ENCODE measurements at regions not wholly inside any gene's neighbourhood (a gene's known extent, or its start where the extent isn't known, plus 50 kb on each side); places are given as distances from the start of the nearest gene placed in this dataset.

GRCh38 chr18:66316701-66317100 is 287.2 kb downstream of the CDH19 start:
- no peak for TF ChIP-seq CTCF (IDR thresholded peaks at IDR 0.05; ENCODE audit: low read length, missing control alignments)
- no peak for DNase-seq (ENCODE audit: low read depth)
- no peak overlapping the region for H3K4me3 ChIP-seq (replicated peaks; ENCODE audit: low read depth, low read length)

- TF ChIP-seq CTCF (IDR thresholded peaks at IDR 0.05; ENCODE audit: low read length, missing control alignments), result no peak
- H3K4me3 ChIP-seq (replicated peaks; ENCODE audit: low read depth, low read length), result no peak overlapping the region
- no peak for DNase-seq (ENCODE audit: low read depth)
These were observed 303.7 kb downstream of the CDH19 start for GRCh38 chr18:66300141-66300540.

GRCh38 chr18:66280470-66280869 is 323.4 kb downstream of the CDH19 start:
- no peak overlapping the region for H3K4me3 ChIP-seq (replicated peaks; ENCODE audit: low read depth, low read length)
- TF ChIP-seq CTCF (IDR thresholded peaks at IDR 0.05; ENCODE audit: low read length, missing control alignments), result no peak
- no peak for DNase-seq (ENCODE audit: low read depth)

- no peak for DNase-seq (ENCODE audit: low read depth)
- no peak for TF ChIP-seq CTCF (IDR thresholded peaks at IDR 0.05; ENCODE audit: low read length, missing control alignments)
- no peak overlapping the region for H3K4me3 ChIP-seq (replicated peaks; ENCODE audit: low read depth, low read length)
These were observed 331.9 kb downstream of the CDH19 start for GRCh38 chr18:66271962-66272361.

- no peak overlapping the region for H3K4me3 ChIP-seq (replicated peaks; ENCODE audit: low read depth, low read length)
- DNase-seq (ENCODE audit: low read depth), result no peak
- TF ChIP-seq CTCF (IDR thresholded peaks at IDR 0.05; ENCODE audit: low read length, missing control alignments), result no peak
These were observed 339.8 kb downstream of the CDH19 start for GRCh38 chr18:66264130-66264529.

- no peak for TF ChIP-seq CTCF (IDR thresholded peaks at IDR 0.05; ENCODE audit: low read length, missing control alignments)
- no peak for DNase-seq (ENCODE audit: low read depth)
- H3K4me3 ChIP-seq (replicated peaks; ENCODE audit: low read depth, low read length), result no peak overlapping the region
These were observed 349.8 kb downstream of the CDH19 start for GRCh38 chr18:66254121-66254520.

GRCh38 chr18:66252703-66253102 is 351.2 kb downstream of the CDH19 start:
- DNase-seq (ENCODE audit: low read depth), result no peak
- no peak overlapping the region for H3K4me3 ChIP-seq (replicated peaks; ENCODE audit: low read depth, low read length)

More at GRCh38 chr18:66252703-66253102, 351.2 kb downstream of the CDH19 start:
- no peak for TF ChIP-seq CTCF (IDR thresholded peaks at IDR 0.05; ENCODE audit: low read length, missing control alignments)
